Right cardiac atrium (tissue), 5 donors: ENCODE measurements at regions not wholly inside any gene's neighbourhood (a gene's known extent, or its start where the extent isn't known, plus 50 kb on each side); places are given as distances from the start of the nearest gene placed in this dataset.

Source experiments
- ATAC-seq, 2 donors: fragments of 200-7000 bp; cut with Tn5 transposase; one replicate each; pipeline versions ENCODE4 v1.8.0 to v1.9.1; 2020; ENCODE audit warnings: moderate library complexity in 2 of 2, mild to moderate bottlenecking in 1 of 2
- DNase-seq, 3 donors: peaks; one replicate each; pipeline ENCODE4 v3.0.0-alpha.2; 2020
- H3K27ac ChIP-seq: one replicate; pipeline ENCODE4 v1.5.1; 2013; ENCODE audit warnings: mild to moderate bottlenecking, low read length, control low read depth, moderate library complexity
- H3K27me3 ChIP-seq: one replicate; pipeline ENCODE4 v1.6.1; 2013; ENCODE audit not compliant: control insufficient read depth, insufficient read depth
- H3K4me1 ChIP-seq: one replicate; pipeline ENCODE4 v1.6.1; 2013; ENCODE audit warnings: low read length; ENCODE audit not compliant: control insufficient read depth, insufficient read depth
- H3K4me3 ChIP-seq: one replicate; pipeline ENCODE4 v1.5.1; 2013; ENCODE audit warnings: low read length, control low read depth
- H3K9me3 ChIP-seq: one replicate; pipeline ENCODE4 v1.6.1; 2013; ENCODE audit warnings: low read length; ENCODE audit not compliant: control insufficient read depth
- WGBS: extraction: QIAGEN DNeasy Blood & Tissue Kit; methylation state at CpG from one replicate; pipeline ENCODE4 v1.1.7; 2013; 5-methylcytosine and 5-hydroxymethylcytosine counted together
- intact Hi-C, 4 donors: fragments of 100-400 bp; cut with DNase I; formaldehyde crosslinking; loops; one replicate each; pipeline versions ENCODE4 v1.11.0 to v1.14.0; 2022 to 2023
- donor health status: healthy with polysubstance abuse.
- donor health status: DM: no; HTN: yes; CAD: no.
- donor health status: DM: no; HTN: no; CAD: no.
- donor health status: DM: no; HTN: yes; CAD: no; lungs with severe emphysema.
- donor health status: DM: yes; HTN: yes; CAD: no.

GRCh38 chr13:86425170-86425815, 626.1 kb upstream of the SLITRK6 start:
- DNase-seq (no peak), ATAC-seq (peak; percentile 73 to 84)
- Histone ChIP-seq H3K27ac (no peak overlapping the region), H3K4me3 (no peak overlapping the region), H3K4me1 (no peaks in the 10 kb centered on the region), H3K27me3 (no peaks in the 10 kb centered on the region), H3K9me3 (no peaks in the 10 kb centered on the region)
- intact Hi-C loops: no loop called here
- WGBS: 25% methylated on average over 3 of the region's 3 CpGs

- no peaks in the 10 kb centered on the region for H3K4me1 ChIP-seq
- H3K27me3 ChIP-seq: no peaks in the 10 kb centered on the region
- DNase-seq (no peak), ATAC-seq (no peak)
- H3K4me3 ChIP-seq: no peak overlapping the region
- 86% methylated on average over 2 of the region's 2 CpGs for WGBS
- intact Hi-C loops: no loop called here
- H3K9me3 ChIP-seq: no peaks in the 10 kb centered on the region
- H3K27ac ChIP-seq: no peak overlapping the region
Measured at GRCh38 chr13:86426437-86426836, 627.2 kb upstream of the SLITRK6 start.

GRCh38 chr13:86429756-86430155, 630.5 kb upstream of the SLITRK6 start:
- no peaks in the 10 kb centered on the region for H3K27me3 ChIP-seq
- WGBS: 80% methylated on average over 2 of the region's 2 CpGs
- intact Hi-C loops: no loop called here
- no peaks in the 10 kb centered on the region for H3K4me1 ChIP-seq
- ATAC-seq: no peak
- H3K4me3 ChIP-seq: no peak overlapping the region
- H3K9me3 ChIP-seq: no peaks in the 10 kb centered on the region
- no peak for DNase-seq
- H3K27ac ChIP-seq: no peak overlapping the region

GRCh38 chr13:86438034-86438433, 638.8 kb upstream of the SLITRK6 start:
- ATAC-seq (no peak), DNase-seq (no peak)
- Histone ChIP-seq H3K27me3 (no peaks in the 10 kb centered on the region), H3K27ac (no peak overlapping the region), H3K4me1 (no peaks in the 10 kb centered on the region), H3K4me3 (no peak overlapping the region), H3K9me3 (no peaks in the 10 kb centered on the region)
- intact Hi-C loops: no loop called here
- 33% methylated on average over 1 of the region's 1 CpG for WGBS

GRCh38 chr13:86445206-86445605, 646.0 kb upstream of the SLITRK6 start:
- no peak overlapping the region for H3K4me3 ChIP-seq
- H3K27ac ChIP-seq: no peak overlapping the region
- intact Hi-C loops: no loop called here
- no peaks in the 10 kb centered on the region for H3K9me3 ChIP-seq
- WGBS: 51% methylated on average over 1 of the region's 1 CpG
- H3K27me3 ChIP-seq: no peaks in the 10 kb centered on the region
- no peaks in the 10 kb centered on the region for H3K4me1 ChIP-seq
- DNase-seq (no peak), ATAC-seq (no peak)

- DNase-seq (no peak), ATAC-seq (no peak)
- Histone ChIP-seq H3K4me3 (no peak overlapping the region), H3K27ac (no peak overlapping the region), H3K27me3 (no peaks in the 10 kb centered on the region), H3K9me3 (no peaks in the 10 kb centered on the region), H3K4me1 (no peaks in the 10 kb centered on the region)
- intact Hi-C loops: no loop called here
- WGBS: 65% methylated on average over 3 of the region's 3 CpGs
Measured at GRCh38 chr13:86445672-86446071, 646.5 kb upstream of the SLITRK6 start.

- Histone ChIP-seq H3K4me3 (no peak overlapping the region), H3K9me3 (no peaks in the 10 kb centered on the region), H3K27me3 (no peaks in the 10 kb centered on the region), H3K4me1 (no peaks in the 10 kb centered on the region), H3K27ac (no peak overlapping the region)
- DNase-seq (peak in 1 of 3 donors; percentile 24), ATAC-seq (no peak)
- 47% methylated on average over 2 of the region's 2 CpGs for WGBS
- intact Hi-C loops: no loop called here
Measured at GRCh38 chr13:86446311-86446710, 647.1 kb upstream of the SLITRK6 start.

- Histone ChIP-seq H3K27ac (no peak overlapping the region), H3K4me3 (no peak overlapping the region), H3K9me3 (no peaks in the 10 kb centered on the region), H3K27me3 (no peaks in the 10 kb centered on the region), H3K4me1 (no peaks in the 10 kb centered on the region)
- WGBS: 68% methylated on average over 1 of the region's 1 CpG
- DNase-seq (no peak), ATAC-seq (no peak)
- intact Hi-C loops: no loop called here
Measured at GRCh38 chr13:86447479-86447878, 648.3 kb upstream of the SLITRK6 start.

- Histone ChIP-seq H3K27me3 (no peaks in the 10 kb centered on the region), H3K4me3 (no peak overlapping the region), H3K27ac (no peak overlapping the region), H3K9me3 (no peaks in the 10 kb centered on the region), H3K4me1 (no peaks in the 10 kb centered on the region)
- intact Hi-C loops: no loop called here
- ATAC-seq (no peak), DNase-seq (no peak)
Measured at GRCh38 chr13:86462011-86462410, 662.8 kb upstream of the SLITRK6 start.

- Histone ChIP-seq H3K27ac (no peak overlapping the region), H3K27me3 (no peaks in the 10 kb centered on the region), H3K9me3 (no peaks in the 10 kb centered on the region), H3K4me1 (no peaks in the 10 kb centered on the region), H3K4me3 (no peak overlapping the region)
- DNase-seq: no peak
- intact Hi-C loops: no loop called here
- no peak for ATAC-seq
- WGBS: 49% methylated on average over 3 of the region's 3 CpGs
Measured at GRCh38 chr13:86464193-86464592, 665.0 kb upstream of the SLITRK6 start.

GRCh38 chr13:86474971-86475370, 675.8 kb upstream of the SLITRK6 start:
- DNase-seq: no peak
- Histone ChIP-seq H3K27ac (no peak overlapping the region), H3K4me3 (no peak overlapping the region), H3K4me1 (no peaks in the 10 kb centered on the region), H3K27me3 (no peaks in the 10 kb centered on the region), H3K9me3 (no peaks in the 10 kb centered on the region)
- intact Hi-C loops: no loop called here
- ATAC-seq: no peak
- WGBS: 84% methylated on average over 1 of the region's 1 CpG

- WGBS: 46% methylated on average over 5 of the region's 5 CpGs
- DNase-seq (no peak), ATAC-seq (no peak)
- no peak overlapping the region for H3K27ac ChIP-seq
- no peak overlapping the region for H3K4me3 ChIP-seq
- no peaks in the 10 kb centered on the region for H3K27me3 ChIP-seq
- intact Hi-C loops: no loop called here
- no peaks in the 10 kb centered on the region for H3K4me1 ChIP-seq
- no peaks in the 10 kb centered on the region for H3K9me3 ChIP-seq
Measured at GRCh38 chr13:86476656-86477055, 677.4 kb upstream of the SLITRK6 start.
